NCI-H128 (cell line): ENCODE measurements at regions not wholly inside any gene's neighbourhood (a gene's known extent, or its start where the extent isn't known, plus 50 kb on each side); places are given as distances from the start of the nearest gene placed in this dataset.
"Not testable (repeated sequence)": the region's sequence is repeated elsewhere in the genome, so short reads cannot be mapped to it uniquely, and the experiment has no call there.

Experiments
- DNase-seq: peaks from one replicate; lab custom pipeline; 2025; ENCODE audit not compliant: unreplicated experiment; lab: John Stamatoyannopoulos, UW

DNA sequence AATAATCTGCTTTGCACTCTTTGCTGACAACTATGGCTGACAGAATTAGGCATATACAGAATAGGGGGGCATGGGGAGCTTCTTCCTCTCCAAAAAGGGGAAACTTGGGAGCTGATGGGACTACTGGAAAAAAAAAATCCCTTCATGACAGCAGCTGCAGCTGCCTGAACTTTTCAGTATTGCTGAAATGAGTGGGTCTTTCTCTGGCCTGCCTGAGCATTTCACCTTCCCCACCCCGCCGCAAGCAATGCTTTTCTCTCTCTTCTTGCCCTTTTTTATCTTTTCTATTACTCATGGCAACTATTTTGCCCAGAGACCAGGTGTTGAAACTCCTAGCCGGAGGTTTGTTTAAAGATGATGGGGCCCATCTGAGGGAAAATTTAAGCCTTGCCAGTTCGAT is 244.9 kb downstream of the SEMA3D start:
- DNase-seq, result no peak

DNA sequence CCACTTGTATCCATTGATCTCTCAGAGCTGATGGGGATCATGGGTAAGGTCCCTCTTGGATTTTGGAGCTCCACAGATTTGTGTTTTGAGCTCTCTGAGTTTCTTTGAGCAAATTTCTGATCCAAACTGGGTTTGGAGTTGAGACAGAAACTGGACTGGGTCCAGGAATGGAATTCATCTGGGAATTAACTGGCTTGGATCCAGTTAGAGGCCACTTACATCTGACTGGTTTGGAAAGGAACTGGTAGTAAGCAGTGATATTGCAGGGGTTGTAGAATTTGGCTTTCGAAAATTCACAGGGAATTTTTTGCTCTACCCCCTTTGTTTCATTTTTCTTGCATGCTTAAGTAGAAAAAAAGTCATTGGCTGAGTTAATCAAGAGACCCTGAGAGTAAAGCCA is 245.6 kb downstream of the SEMA3D start:
- DNase-seq, result no peak

DNA sequence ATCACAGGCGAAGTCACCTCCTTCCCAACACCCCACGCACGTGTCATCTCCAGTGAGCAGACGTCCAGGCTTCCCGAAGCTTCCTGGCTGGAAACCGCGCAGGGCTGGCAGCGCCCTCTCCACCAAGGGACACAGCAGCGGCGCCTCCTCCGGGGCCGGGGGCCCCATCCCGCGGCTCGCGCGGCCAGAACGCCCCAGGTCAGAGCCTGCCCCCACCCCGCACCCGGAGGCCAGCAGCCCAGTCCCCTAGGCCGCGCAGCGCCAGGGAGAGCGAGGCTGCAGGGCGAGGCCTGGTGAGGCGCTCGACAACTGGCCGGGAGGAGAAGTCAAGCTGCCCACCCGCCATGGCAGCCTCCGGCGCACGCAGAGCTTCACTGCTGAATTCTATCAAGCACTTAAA is 247.0 kb downstream of the SEMA3D start:
- no peak for DNase-seq

DNA sequence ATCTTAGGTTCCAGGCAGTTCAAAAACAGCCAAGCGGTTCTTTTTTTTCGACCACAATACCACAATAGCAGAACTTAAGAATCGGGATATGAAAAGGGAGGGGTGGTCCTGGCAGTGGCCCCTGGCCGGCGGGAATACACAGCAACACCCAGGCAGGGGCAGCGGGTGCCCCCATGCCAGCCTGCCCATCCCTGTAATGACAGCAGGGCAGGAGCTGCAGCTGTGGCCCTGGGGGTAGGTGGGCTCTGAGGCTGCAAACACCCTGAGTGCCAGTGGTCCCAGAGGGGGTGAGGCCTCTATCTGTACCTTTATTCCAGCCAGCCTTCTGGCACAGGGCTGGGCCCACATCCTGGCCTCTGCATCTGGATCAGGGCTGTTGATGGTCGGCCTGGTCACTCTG is 247.4 kb downstream of the SEMA3D start:
- no peak for DNase-seq

DNA sequence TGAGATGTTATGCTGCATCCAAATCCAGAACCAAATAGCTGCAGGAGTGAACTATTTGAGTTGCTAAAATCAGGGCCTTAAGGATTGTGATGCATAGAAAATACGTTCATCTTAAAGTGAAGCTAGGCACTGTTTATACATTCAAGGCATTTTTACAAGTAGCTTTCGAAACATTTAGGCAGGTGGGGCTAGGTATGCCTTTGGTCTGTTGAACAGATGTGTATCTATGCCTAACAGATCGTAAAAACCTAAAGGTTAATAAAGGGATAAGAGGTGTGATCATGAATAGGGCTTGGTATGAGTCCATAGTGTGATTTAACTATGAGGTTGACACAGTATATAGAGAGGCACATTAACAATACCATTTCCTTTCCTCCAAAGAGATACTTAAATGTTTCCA is 262.5 kb downstream of the SEMA3D start:
- DNase-seq, result no peak

DNA sequence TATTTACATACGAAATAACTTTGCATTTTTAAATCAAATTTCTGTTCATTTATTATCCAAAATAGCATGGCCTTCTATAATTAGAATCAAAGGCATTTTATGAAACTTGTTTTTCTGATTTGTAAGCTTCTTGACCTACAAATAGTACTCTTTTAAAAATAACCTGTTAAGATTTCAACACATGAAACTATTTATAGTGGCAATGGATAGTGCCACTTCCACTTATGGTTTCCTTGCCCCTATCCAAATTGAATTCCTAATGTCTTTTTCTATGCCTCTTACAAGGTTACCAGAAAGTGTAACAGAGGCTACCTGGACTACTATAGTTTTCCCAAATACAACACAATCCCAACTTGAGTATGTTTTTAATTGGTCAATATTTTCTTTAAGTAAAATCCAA is 263.5 kb downstream of the SEMA3D start:
- no peak for DNase-seq

DNA sequence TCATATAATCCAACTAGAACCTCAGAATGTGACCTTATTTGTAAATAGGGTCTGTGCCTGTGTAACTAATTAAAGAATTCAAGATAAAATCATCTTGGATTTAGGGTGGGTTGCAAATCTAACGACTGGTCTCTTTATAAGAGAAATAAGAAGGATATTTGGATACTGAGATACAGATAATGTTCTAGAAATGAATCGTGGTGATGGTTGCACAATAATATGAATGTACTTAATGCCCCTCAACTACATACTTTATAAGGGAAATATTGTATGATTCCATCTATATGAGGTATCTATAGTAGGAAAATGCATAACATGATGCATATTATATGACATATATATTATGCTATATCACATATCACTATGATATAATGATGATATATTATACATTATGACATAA is 265.7 kb downstream of the SEMA3D start:
- DNase-seq, result no peak

DNA sequence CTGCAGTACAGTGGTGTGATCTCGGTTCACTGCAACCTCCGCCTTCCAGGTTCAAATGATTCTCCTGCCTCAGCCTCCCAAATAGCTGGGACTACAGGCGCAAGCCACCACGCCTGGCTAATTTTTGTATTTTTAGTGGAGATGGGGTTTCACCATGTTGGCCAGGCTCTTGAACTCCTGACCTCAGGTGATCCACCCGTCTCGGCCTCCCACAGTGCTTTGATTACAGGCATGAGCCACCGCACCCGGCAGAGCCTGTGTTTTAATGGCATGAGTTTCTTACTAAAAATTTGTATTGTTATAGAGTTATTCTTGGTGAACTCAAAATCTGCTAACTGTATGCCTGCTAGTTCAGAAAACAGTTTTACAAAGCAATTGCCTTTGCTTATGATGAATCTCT is 269.9 kb downstream of the SEMA3D start:
- not testable (repeated sequence) for DNase-seq

DNA sequence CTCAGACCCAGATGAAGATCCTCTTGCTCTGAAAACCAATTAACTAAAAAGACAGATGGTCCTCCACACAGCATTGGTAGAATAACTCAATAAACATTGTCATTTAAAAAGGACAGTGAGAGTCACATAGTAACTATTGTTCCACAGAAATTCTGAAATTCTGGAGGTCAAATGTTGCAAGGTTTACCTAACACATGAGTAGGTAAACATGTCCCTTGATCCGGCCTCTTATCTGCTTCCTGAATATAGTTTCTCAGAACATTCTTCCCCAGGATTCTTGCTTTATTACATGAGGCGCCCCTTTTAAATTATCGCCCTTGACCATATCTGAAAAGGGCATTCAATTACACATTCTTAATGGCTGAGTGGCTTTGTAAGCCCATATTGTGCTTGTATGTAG is 270.7 kb downstream of the SEMA3D start:
- no peak for DNase-seq

DNA sequence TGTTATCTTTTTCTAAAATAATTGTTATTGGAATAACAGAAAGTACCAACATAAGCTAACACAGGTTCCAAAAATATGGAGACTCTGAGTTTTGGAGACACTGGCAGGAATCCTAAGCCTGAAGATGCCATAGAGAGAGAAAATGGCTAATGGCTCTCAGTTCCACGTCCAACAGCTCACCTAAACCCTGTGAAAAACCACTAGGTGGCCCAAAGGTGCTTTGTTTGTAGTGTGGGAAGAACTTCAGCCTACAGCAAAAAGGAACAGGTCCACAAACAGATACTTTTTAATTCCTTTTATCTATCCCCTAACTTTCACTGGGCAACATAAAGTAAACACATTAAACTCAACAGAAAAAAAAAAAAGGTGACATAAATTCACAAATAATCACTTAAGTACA is 272.3 kb downstream of the SEMA3D start:
- no peak for DNase-seq

DNA sequence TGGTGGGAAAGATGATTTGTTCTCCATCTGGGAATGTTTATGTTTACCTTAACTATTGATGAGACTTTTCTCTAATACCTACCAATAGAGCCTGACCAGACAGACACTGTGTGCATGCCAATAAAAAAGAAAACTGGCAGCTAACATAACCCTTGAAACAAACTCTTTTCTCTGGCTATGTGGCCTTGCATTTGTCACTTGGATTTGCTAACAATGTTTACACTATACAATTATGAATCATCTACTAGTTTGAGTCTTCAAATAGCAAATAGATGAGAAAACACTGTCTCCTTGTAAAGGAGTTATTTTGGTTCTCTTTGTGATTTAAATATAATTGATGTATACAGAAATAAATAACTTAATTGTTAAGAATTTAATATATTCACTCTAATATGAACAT is 273.1 kb downstream of the SEMA3D start:
- DNase-seq, result no peak

DNA sequence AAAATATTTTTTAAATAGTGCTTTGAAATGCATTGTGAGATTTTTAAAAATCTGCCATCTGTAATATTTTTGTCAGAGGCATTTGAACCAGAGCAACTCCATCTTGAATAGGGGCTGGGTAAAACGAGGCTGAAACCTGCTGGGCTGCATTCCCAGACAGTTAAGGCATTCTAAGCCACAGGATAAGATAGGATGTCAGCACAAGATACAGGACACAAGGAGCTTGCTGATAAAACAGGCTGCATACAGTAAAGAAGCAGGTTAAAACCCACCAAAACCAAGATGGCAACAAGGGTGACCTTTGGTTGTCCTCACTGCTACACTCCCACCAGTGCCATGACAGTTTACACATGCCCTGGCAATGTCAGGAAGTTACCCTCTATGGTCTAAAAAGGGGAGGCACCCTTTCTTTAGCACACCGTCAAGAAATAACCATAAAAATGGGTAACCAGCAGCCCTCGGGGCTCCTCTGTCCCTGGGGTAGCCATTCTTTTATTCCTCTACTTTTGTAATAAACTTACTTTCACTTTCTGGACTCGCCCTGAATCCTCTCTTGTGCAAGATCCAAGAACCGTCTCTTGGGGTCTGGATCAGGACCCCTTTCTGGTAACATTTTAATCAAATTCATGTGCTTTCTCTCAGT is 273.7 kb downstream of the SEMA3D start:
- DNase-seq, result no peak

DNA sequence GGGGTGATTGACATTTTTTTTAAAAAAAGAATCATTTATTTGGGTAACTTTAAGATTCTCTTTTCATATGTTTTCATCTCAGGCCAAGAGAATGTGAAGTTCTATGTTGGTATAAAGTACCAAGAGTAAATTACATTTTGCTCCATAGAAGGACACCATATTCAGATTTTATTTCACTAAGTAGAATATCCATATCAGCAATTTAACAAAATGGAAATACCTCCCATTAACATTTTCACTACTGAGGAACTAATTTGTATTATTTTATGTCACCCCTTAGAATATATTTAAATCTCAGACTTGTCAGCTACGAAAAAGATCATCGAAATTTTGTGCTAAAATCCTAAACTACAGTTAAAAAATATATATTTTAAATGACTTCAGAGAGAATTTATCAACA is 274.3 kb downstream of the SEMA3D start:
- DNase-seq, result no peak

DNA sequence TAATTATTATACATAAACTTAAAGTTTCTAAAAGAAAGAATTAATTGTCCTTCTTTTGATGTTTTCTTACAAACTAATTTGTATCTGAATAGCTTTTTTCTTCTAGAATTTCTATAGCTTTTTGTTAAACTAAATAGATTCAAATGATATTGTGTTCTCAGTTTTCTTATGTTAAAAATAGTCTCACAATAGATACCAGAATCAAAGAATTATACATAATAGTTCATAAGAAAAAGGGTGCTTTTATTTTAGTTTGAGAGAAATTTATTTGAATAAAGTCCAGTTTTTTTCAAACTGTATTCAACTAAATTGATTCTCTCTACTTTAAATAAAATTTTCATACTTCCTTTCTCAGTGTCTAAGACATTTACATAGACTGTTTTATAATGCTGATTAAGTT is 274.8 kb downstream of the SEMA3D start:
- no peak for DNase-seq

DNA sequence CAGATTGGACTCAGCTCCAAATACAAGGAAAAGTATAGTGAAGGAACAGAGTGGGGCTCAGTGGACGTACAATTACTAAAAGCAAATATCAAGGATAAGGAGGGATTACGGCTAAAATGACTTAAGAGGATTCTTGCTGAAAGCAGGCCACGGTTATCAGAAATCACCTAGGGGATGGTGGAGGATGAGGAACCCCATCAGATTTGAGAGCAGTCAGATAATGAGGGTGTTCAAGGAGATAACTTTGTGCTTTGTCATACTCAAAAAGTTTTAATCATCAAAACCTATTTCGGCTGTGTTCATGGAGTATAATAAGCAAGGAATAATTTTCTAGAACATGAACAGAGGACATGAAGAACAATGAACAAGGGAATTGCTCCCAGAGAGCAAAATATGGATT is 275.8 kb downstream of the SEMA3D start:
- DNase-seq, result no peak

DNA sequence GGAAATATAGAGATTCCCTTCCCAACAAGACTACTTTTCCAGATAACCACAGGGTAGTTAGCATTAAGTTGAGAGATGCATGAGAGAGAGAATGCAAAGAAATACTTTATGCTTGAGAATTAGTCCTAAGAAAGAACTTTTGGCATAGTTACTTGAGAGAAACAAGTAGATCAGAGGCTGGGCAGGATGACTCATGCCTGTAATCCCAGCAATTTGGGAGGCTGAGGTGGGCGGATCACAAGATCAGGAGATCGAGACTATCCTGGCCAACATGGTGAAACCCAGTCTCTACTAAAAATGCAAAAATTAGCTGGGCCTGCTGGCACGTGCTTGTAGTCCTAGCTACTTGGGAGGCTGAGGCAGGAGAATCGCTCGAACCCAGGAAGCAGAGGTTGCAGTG is 276.5 kb downstream of the SEMA3D start:
- DNase-seq, result not testable (repeated sequence)

DNA sequence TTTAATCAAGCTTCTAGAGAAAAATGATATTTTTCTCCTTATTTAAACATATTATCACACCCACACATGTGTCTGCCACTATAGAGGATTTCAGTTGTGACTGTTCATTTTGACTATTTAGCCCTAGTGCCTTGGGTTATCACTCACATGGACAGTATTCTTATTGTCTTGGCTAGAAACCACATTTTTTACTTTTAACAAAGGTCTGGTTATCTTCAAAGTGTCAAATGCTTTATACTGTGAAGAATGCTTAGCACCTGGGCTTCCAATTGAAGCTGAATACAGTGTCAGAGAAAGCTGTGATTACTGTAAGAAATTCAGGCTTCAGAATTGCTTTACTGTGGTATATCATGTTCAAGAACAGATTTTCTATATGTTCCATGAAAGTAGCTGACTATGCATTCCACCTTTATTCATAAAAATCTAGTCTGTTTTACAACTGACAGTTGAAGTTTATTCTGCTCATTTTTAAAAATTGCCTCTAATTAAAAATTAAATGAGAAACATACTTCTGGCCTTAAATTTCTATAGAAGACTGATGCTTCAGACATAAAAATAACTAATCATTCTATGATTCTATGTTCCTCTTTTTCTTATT is 278.6 kb downstream of the SEMA3D start:
- no peak for DNase-seq

DNA sequence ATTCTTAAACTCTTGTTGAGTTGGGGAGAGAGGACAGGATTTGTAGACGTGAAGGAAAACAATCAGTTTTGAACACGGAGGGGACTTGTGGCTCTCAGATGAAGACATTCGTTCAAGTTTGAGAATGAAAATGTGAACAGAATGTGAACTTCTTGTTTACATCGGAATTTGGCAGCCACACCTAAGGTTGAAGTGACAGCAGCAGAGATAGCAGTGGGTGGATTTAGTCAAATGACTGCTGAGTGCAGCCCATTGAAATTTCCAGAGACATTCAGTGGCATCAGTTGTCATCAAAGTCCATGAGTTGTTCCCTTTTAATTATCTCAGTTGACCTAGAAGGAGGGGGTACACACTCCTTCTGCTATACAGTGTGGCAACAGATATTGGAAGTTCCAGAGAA is 280.0 kb downstream of the SEMA3D start:
- DNase-seq, result no peak

DNA sequence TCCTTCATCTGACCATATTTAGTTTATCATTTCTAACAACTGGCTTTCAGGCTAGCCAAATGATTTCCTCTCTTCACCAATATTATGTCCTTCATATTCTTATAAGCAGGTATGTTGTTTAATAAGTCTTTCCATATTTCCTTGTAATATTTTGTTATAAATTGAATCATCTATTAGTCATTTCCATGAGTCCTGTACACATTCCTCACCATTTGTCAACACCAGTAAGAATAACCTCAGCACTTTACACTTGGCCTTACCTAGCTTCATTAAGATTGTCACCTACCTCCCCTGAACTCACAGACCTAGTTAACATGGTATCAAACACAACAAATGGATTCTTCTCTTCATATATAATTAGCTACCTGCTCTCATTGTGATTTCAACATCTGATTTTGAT is 282.3 kb downstream of the SEMA3D start:
- DNase-seq, result no peak

DNA sequence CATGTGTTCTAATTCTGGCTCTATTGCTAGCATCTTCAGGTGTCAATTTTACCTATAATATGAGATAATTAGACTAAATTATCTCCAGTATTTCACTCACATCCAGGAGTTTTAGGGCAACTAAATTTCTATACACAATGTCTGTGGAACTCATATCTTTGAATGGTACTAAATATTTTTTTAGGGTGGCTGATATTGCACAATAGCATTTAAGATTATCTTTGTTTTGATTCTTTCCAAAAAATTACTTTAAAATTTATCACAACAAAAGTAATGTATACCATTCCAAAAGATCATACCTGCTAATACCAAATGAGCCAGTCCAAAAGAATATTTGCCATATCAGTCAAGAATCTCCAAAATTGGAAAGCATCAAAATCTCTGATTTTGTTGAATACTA is 285.5 kb downstream of the SEMA3D start:
- DNase-seq, result no peak

DNA sequence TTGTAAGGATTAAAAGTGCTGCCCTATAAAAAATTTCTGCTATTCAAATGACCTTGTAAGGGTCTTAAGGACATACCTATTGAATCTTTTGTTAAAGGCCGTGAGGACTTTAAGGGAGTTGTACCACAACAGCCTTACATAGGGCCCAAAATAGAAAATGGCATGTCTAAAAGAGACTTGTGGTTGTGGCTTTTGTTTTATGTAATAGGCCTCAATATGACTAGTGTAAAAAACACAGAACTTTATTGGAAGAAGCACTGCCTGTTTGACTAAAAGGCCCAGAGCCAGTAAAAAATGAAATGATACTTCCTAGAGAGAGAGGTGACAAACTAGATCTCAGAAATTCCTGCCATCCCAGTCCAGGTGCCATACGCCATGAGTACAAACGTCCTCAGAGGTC is 286.6 kb downstream of the SEMA3D start:
- DNase-seq, result no peak

DNA sequence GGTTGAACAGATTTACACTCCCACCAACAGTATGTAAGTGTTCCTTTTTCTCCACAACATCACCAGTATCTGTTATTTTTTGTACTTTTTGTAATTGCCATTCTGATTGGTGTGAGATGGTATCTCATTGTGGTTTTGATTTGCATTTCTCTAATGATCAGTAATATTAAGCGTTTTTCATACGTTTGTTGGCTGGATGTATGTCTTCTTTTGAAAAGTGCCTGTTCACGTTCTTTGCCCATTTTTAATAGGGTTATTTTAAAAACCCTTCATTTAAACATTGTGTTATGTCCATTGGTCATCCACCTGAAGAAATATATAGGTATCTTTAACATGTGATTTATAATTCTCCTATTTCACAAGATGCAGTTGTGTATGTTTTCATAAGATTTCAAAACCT is 291.3 kb downstream of the SEMA3D start:
- DNase-seq, result no peak

DNA sequence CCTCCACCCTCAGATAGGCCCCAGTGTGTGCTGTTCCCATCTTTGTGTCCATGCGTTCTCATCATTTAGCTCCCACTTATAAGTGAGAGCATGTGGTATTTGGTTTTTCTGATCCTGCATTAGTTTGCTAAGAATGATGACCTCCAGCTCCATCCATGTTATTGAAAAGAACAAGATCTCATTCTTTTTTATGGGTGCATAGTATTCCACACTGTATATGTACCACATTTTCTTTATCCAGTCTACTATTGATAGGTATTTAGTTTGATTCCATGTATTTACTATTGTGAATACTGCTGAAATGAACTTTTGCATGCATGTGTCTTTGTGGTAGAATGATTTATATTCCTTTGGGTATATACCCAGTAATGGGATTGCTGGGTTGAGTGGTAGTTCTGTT is 303.3 kb downstream of the SEMA3D start:
- not testable (repeated sequence) for DNase-seq
